ENCODE measurements at regions not wholly inside any gene's neighbourhood (a gene's known extent, or its start where the extent isn't known, plus 50 kb on each side); places are given as distances from the start of the nearest gene placed in this dataset.

GRCh38 chr3:11720304-11720898, 76.7 kb upstream of the VGLL4 start (continued):
- TF ChIP-seq CHD7 (IDR thresholded peaks at IDR 0.05; ENCODE audit: insufficient replicate concordance, low read length) (no peak), EP300 (IDR thresholded peaks at IDR 0.05; ENCODE audit: borderline replicate concordance in 1 of 2, low read depth in 2 of 2, low read length in 2 of 2) (no peak), KDM5A (IDR thresholded peaks at IDR 0.05; ENCODE audit: low read length) (no peak), NRF1 (IDR thresholded peaks at IDR 0.05; ENCODE audit: low read depth, low read length) (no peak; the same call in 1 of the 2 replicates), RBBP5 (IDR thresholded peaks at IDR 0.05; ENCODE audit: borderline replicate concordance, low read depth, low read length) (0 out of 2 replicates have a peak, but pooled peaks have one; percentile 33), FOSL1 (IDR thresholded peaks at IDR 0.05; ENCODE audit: insufficient read depth, low read depth, low read length) (no peak), SP2 (IDR thresholded peaks at IDR 0.05; ENCODE audit: low read length) (no peak), JUND (IDR thresholded peaks at IDR 0.05; ENCODE audit: low read length) (no peak), TEAD4 (IDR thresholded peaks at IDR 0.05; ENCODE audit: low read depth, low read length) (no peak), HDAC2 (IDR thresholded peaks at IDR 0.05; ENCODE audit: borderline replicate concordance in 1 of 2, low read depth in 2 of 2, low read length in 2 of 2) (peak; percentile 45 to 75; a peak in 1 of 4 replicates), TCF12 (IDR thresholded peaks at IDR 0.05; ENCODE audit: low read depth, low read length) (no peak)
